Peyer's patch (tissue), 4 donors: ENCODE measurements at regions not wholly inside any gene's neighbourhood (a gene's known extent, or its start where the extent isn't known, plus 50 kb on each side); places are given as distances from the start of the nearest gene placed in this dataset.

Source experiments
- CTCF ChIP-seq, 6 experiments: fragments of 450-650 bp in 4 of 6; fragments of 200-600 bp in 2 of 6; sonication (generic) in 1 of 6; IDR thresholded peaks; one replicate each; pipeline ENCODE4 v1.5.1; 2017 to 2019; ENCODE audit warnings: antibody characterized with exemption in 6 of 6, mild to moderate bottlenecking in 3 of 6, moderate library complexity in 1 of 6
- POLR2A ChIP-seq, 2 donors: fragments of 450-650 bp; IDR thresholded peaks; one replicate each; pipeline ENCODE4 v1.5.1; 2017; ENCODE audit warnings: antibody characterized with exemption in 2 of 2, mild to moderate bottlenecking in 2 of 2, moderate library complexity in 2 of 2

- TF ChIP-seq CTCF (IDR thresholded peaks at IDR 0.05) (no peak), POLR2A (IDR thresholded peaks at IDR 0.05) (no peak)
These were observed 796.0 kb upstream of the CHD1 start for GRCh38 chr5:99724732-99725290.
